ENCODE measurements at regions not wholly inside any gene's neighbourhood (a gene's known extent, or its start where the extent isn't known, plus 50 kb on each side); places are given as distances from the start of the nearest gene placed in this dataset.

- intact Hi-C loops (cut with micrococcal nuclease; ENCODE audit: unreplicated experiment) (no loop called here), in situ Hi-C loops (cut with HindIII; ENCODE audit: low pct_unique_long_range_greater_than_20kb, low sequenced_read_pairs) (no loop called here)
- ChIA-PET CTCF (no interaction called here), POLR2A (no interaction called here)
- Histone ChIP-seq H3K4me1 (ENCODE audit: control insufficient read depth, insufficient read depth, low read length) (no peaks in the 10 kb centered on the region), H3K9me3 (ENCODE audit: control insufficient read depth, insufficient read depth, low read depth, low read length) (no peaks in the 10 kb centered on the region; the same call in 1 of the 2 replicates), H3K36me3 (ENCODE audit: control insufficient read depth, insufficient read depth, low read length) (no peaks in the 10 kb centered on the region), H3K27me3 (ENCODE audit: control insufficient read depth, insufficient read depth, low read length) (no peaks in the 10 kb centered on the region), H3K4me3 (ENCODE audit: low read depth in 2 of 2, low read length in 2 of 2) (no peak overlapping the region), H3K27ac (ENCODE audit: low read length) (no peak overlapping the region)
- DNase-seq (ENCODE audit: low read depth, low spot score) (no peak), ATAC-seq (no peak)
- no TSS peak for BruUV-seq (replicated peaks)
- TF ChIP-seq SIN3A (IDR thresholded peaks at IDR 0.05; ENCODE audit: borderline replicate concordance, insufficient read depth, low read depth, low read length), result no peak
- TF ChIP-seq, protein P1, sequence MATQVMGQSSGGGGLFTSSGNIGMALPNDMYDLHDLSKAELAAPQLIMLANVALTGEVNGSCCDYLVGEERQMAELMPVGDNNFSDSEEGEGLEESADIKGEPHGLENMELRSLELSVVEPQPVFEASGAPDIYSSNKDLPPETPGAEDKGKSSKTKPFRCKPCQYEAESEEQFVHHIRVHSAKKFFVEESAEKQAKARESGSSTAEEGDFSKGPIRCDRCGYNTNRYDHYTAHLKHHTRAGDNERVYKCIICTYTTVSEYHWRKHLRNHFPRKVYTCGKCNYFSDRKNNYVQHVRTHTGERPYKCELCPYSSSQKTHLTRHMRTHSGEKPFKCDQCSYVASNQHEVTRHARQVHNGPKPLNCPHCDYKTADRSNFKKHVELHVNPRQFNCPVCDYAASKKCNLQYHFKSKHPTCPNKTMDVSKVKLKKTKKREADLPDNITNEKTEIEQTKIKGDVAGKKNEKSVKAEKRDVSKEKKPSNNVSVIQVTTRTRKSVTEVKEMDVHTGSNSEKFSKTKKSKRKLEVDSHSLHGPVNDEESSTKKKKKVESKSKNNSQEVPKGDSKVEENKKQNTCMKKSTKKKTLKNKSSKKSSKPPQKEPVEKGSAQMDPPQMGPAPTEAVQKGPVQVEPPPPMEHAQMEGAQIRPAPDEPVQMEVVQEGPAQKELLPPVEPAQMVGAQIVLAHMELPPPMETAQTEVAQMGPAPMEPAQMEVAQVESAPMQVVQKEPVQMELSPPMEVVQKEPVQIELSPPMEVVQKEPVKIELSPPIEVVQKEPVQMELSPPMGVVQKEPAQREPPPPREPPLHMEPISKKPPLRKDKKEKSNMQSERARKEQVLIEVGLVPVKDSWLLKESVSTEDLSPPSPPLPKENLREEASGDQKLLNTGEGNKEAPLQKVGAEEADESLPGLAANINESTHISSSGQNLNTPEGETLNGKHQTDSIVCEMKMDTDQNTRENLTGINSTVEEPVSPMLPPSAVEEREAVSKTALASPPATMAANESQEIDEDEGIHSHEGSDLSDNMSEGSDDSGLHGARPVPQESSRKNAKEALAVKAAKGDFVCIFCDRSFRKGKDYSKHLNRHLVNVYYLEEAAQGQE (IDR thresholded peaks at IDR 0.05; ENCODE audit: insufficient read depth in 1 of 2, low read depth in 2 of 2, low read length in 1 of 2), result no peak
- no peak for TF ChIP-seq TCF7L2 (IDR thresholded peaks at IDR 0.05; ENCODE audit: low read depth, low read length)
- TF ChIP-seq, protein P2, sequence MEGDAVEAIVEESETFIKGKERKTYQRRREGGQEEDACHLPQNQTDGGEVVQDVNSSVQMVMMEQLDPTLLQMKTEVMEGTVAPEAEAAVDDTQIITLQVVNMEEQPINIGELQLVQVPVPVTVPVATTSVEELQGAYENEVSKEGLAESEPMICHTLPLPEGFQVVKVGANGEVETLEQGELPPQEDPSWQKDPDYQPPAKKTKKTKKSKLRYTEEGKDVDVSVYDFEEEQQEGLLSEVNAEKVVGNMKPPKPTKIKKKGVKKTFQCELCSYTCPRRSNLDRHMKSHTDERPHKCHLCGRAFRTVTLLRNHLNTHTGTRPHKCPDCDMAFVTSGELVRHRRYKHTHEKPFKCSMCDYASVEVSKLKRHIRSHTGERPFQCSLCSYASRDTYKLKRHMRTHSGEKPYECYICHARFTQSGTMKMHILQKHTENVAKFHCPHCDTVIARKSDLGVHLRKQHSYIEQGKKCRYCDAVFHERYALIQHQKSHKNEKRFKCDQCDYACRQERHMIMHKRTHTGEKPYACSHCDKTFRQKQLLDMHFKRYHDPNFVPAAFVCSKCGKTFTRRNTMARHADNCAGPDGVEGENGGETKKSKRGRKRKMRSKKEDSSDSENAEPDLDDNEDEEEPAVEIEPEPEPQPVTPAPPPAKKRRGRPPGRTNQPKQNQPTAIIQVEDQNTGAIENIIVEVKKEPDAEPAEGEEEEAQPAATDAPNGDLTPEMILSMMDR (IDR thresholded peaks at IDR 0.05), result no peak
- TF ChIP-seq POLR2AphosphoS5 (IDR thresholded peaks at IDR 0.05; ENCODE audit: low read depth, low read length), result no peak
Measured at GRCh38 chr10:59464483-59464882, 102.1 kb upstream of the FAM13C start.

- H3K4me3 ChIP-seq (ENCODE audit: low read depth in 2 of 2, low read length in 2 of 2), result no peak overlapping the region
- H3K9me3 ChIP-seq (ENCODE audit: control insufficient read depth, insufficient read depth, low read depth, low read length), result no peaks in the 10 kb centered on the region; the same call in 1 of the 2 replicates
- H3K4me1 ChIP-seq (ENCODE audit: control insufficient read depth, insufficient read depth, low read length), result no peaks in the 10 kb centered on the region
- ATAC-seq (no peak), DNase-seq (ENCODE audit: low read depth, low spot score) (no peak)
- no TSS peak for BruUV-seq (replicated peaks)
- POLR2A ChIA-PET, result no interaction called here
- in situ Hi-C loops (cut with HindIII; ENCODE audit: low pct_unique_long_range_greater_than_20kb, low sequenced_read_pairs) (no loop called here), intact Hi-C loops (cut with micrococcal nuclease; ENCODE audit: unreplicated experiment) (no loop called here)
- CTCF ChIA-PET, result no interaction called here
- H3K27me3 ChIP-seq (ENCODE audit: control insufficient read depth, insufficient read depth, low read length), result no peaks in the 10 kb centered on the region
- TF ChIP-seq SIN3A (IDR thresholded peaks at IDR 0.05; ENCODE audit: borderline replicate concordance, insufficient read depth, low read depth, low read length) (no peak), POLR2AphosphoS5 (IDR thresholded peaks at IDR 0.05; ENCODE audit: low read depth, low read length) (no peak), TCF7L2 (IDR thresholded peaks at IDR 0.05; ENCODE audit: low read depth, low read length) (no peak)
- TF ChIP-seq, protein P1 (IDR thresholded peaks at IDR 0.05; ENCODE audit: insufficient read depth in 1 of 2, low read depth in 2 of 2, low read length in 1 of 2), result no peak
- TF ChIP-seq, protein P2 (IDR thresholded peaks at IDR 0.05), result no peak
- no peaks in the 10 kb centered on the region for H3K36me3 ChIP-seq (ENCODE audit: control insufficient read depth, insufficient read depth, low read length)
- H3K27ac ChIP-seq (ENCODE audit: low read length), result no peak overlapping the region
Measured at GRCh38 chr10:59463909-59464308, 101.6 kb upstream of the FAM13C start.

Measured in Panc1 (cell line).